Stimulated activated CD4-positive, alpha-beta T cell treated with anti-CD3 and anti-CD28 coated beads, Interleukin-12 subunit alpha, Interleukin-12 subunit beta, amount 100 ng/mL, for 24 hours (primary cell): ENCODE measurements at regions not wholly inside any gene's neighbourhood (a gene's known extent, or its start where the extent isn't known, plus 50 kb on each side); places are given as distances from the start of the nearest gene placed in this dataset.

Source experiments
- DNase-seq, 2 experiments: peaks; one replicate each; pipeline ENCODE4 v3.0.0-alpha.2; 2020; ENCODE audit warnings: low read depth in 2 of 2

- DNase-seq, result no peak
Observed at GRCh38 chr1:184218458-184219075, 167.0 kb downstream of the TSEN15 start.

GRCh38 chr1:184219414-184219813, 167.4 kb upstream of the C1orf21 start:
- DNase-seq, result no peak

GRCh38 chr1:184219883-184220282, 166.9 kb upstream of the C1orf21 start:
- DNase-seq, result no peak

- no peak for DNase-seq
Observed at GRCh38 chr1:184221087-184221486, 165.7 kb upstream of the C1orf21 start.

GRCh38 chr1:184222652-184223052, 164.2 kb upstream of the C1orf21 start:
- peak; percentile 19 to 31 for DNase-seq

- DNase-seq, result no peak
Observed at GRCh38 chr1:184223216-184223615, 163.6 kb upstream of the C1orf21 start.

- no peak for DNase-seq
Observed at GRCh38 chr1:184225283-184226099, 161.3 kb upstream of the C1orf21 start.

- no peak for DNase-seq
Observed at GRCh38 chr1:184226100-184226487, 160.7 kb upstream of the C1orf21 start.

- no peak for DNase-seq
Observed at GRCh38 chr1:184228558-184228957, 158.3 kb upstream of the C1orf21 start.

- no peak for DNase-seq
Observed at GRCh38 chr1:184237588-184237987, 149.2 kb upstream of the C1orf21 start.

GRCh38 chr1:184241446-184241845, 145.4 kb upstream of the C1orf21 start:
- no peak for DNase-seq

- no peak for DNase-seq
Observed at GRCh38 chr1:184242507-184242943, 144.3 kb upstream of the C1orf21 start.

- no peak for DNase-seq
Observed at GRCh38 chr1:184244962-184245361, 141.9 kb upstream of the C1orf21 start.

GRCh38 chr1:184247671-184248070, 139.2 kb upstream of the C1orf21 start:
- DNase-seq, result no peak

GRCh38 chr1:184253921-184254320, 132.9 kb upstream of the C1orf21 start:
- no peak for DNase-seq

- DNase-seq, result no peak
Observed at GRCh38 chr1:184254849-184255248, 132.0 kb upstream of the C1orf21 start.

- no peak for DNase-seq
Observed at GRCh38 chr1:184255560-184255959, 131.3 kb upstream of the C1orf21 start.

- no peak for DNase-seq
Observed at GRCh38 chr1:184257873-184258272, 129.0 kb upstream of the C1orf21 start.

GRCh38 chr1:184258525-184258924, 128.3 kb upstream of the C1orf21 start:
- DNase-seq, result no peak

- no peak for DNase-seq
Observed at GRCh38 chr1:184260382-184260781, 126.4 kb upstream of the C1orf21 start.

GRCh38 chr1:184262109-184262508, 124.7 kb upstream of the C1orf21 start:
- DNase-seq, result no peak

GRCh38 chr1:184267747-184268146, 119.1 kb upstream of the C1orf21 start:
- no peak for DNase-seq

- no peak for DNase-seq
Observed at GRCh38 chr1:184270556-184270955, 116.3 kb upstream of the C1orf21 start.
